MCF 10A (cell line): ENCODE measurements at regions not wholly inside any gene's neighbourhood (a gene's known extent, or its start where the extent isn't known, plus 50 kb on each side); places are given as distances from the start of the nearest gene placed in this dataset.

Experiments
- BruUV-seq: library from RNA; stranded (reverse); fragments of 400-500 nt; replicated peaks from 2 replicates; lab custom pipeline; 2021; lab: Mats Ljungman, UMichigan
- CTCF ChIA-PET: fragments of 300-600 bp; sonication (Branson Sonifier 250); formaldehyde crosslinking; extraction: SDS; loops from one replicate; lab custom pipeline; 2021; ENCODE audit warnings: antibody characterized with exemption, inconsistent platforms; lab: Yijun Ruan, JAX
- POLR2A ChIA-PET: fragments of 300-600, 350-650 bp; sonication (Branson Sonifier 250); formaldehyde crosslinking; extraction: SDS; loops from one replicate; lab custom pipeline; 2020; ENCODE audit warnings: antibody characterized with exemption, inconsistent platforms; lab: Yijun Ruan, JAX
- DNase-seq: peaks from one replicate; pipeline ENCODE4 v3.0.0-alpha.2; 2018; ENCODE audit not compliant: unreplicated experiment
- H3K27ac Mint-ChIP-seq: one replicate; pipeline ENCODE4 v1.8.0; 2022; ENCODE audit warnings: mild to moderate bottlenecking, low read depth, mixed read lengths; ENCODE audit not compliant: unreplicated experiment
- H3K27me3 Mint-ChIP-seq: one replicate; pipeline ENCODE4 v1.8.0; 2022; ENCODE audit warnings: mixed read lengths; ENCODE audit not compliant: insufficient read depth, unreplicated experiment
- H3K36me3 Mint-ChIP-seq: one replicate; pipeline ENCODE4 v1.8.0; 2022; ENCODE audit warnings: mild to moderate bottlenecking, moderate library complexity, mixed read lengths; ENCODE audit not compliant: insufficient read depth, unreplicated experiment
- H3K4me1 Mint-ChIP-seq: one replicate; pipeline ENCODE4 v1.8.0; 2022; ENCODE audit warnings: mixed read lengths; ENCODE audit not compliant: insufficient read depth, unreplicated experiment
- H3K4me3 Mint-ChIP-seq: one replicate; pipeline ENCODE4 v1.8.0; 2022; ENCODE audit warnings: mild to moderate bottlenecking, moderate library complexity, mixed read lengths; ENCODE audit not compliant: unreplicated experiment
- H3K9me3 Mint-ChIP-seq: one replicate; pipeline ENCODE4 v1.8.0; 2022; ENCODE audit warnings: mixed read lengths; ENCODE audit not compliant: unreplicated experiment
- CTCF ChIP-seq: fragments of 200-600 bp; IDR thresholded peaks from one replicate; pipeline ENCODE4 v1.8.0; 2022; ENCODE audit warnings: antibody characterized with exemption, mild to moderate bottlenecking; ENCODE audit not compliant: unreplicated experiment
- intact Hi-C: fragments of 100-400 bp; cut with micrococcal nuclease; formaldehyde crosslinking; loops from 2 replicates; pipeline ENCODE4 v1.14.1; 2022

- Mint-ChIP-seq H3K27ac (no peak overlapping the region), H3K36me3 (no peaks in the 10 kb centered on the region), H3K4me1 (no peaks in the 10 kb centered on the region), H3K9me3 (peaks cover 6% of the 10 kb centered on the region), H3K4me3 (no peak overlapping the region), H3K27me3 (peaks cover 44% of the 10 kb centered on the region)
- POLR2A ChIA-PET: no interaction called here
- intact Hi-C loops: no loop called here
- CTCF ChIA-PET: no interaction called here
- no TSS peak for BruUV-seq
- TF ChIP-seq CTCF: no peak
- DNase-seq: no peak
Measured at GRCh38 chr1:30476476-30476875, 246.9 kb downstream of the MATN1 start.

DNA sequence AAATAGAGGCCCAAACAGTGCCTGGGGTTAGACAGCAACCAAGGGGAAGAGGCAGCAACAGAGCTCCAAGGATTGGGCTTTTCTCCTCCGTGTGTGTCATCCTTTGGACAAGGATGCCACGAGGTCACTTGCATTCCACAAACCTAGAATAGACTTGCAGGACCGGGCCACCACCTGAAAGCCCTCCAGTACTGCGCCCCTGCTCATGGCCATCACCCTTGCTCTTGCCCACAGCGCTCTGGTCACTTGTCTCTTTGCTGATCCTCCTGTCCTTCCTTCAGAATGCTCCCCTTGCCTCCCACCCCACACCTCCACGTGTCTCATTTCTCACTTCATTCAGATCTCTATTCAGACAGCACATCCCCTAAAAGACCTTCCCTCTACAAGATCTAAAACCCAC, 247.4 kb downstream of the MATN1 start:
- no peak overlapping the region for H3K4me3 Mint-ChIP-seq
- TF ChIP-seq CTCF: no peak
- no peak overlapping the region for H3K27ac Mint-ChIP-seq
- intact Hi-C loops: no loop called here
- no TSS peak for BruUV-seq
- DNase-seq: no peak
- H3K27me3 Mint-ChIP-seq: peaks cover 44% of the 10 kb centered on the region
- no peaks in the 10 kb centered on the region for H3K36me3 Mint-ChIP-seq
- no peaks in the 10 kb centered on the region for H3K4me1 Mint-ChIP-seq
- ChIA-PET CTCF (interaction anchor here (0.9 kb wide), 1 partner anchor 49 kb away, joined by 3 read pairs; no protein-coding TSS in a partner anchor), POLR2A (no interaction called here)
- peaks cover 6% of the 10 kb centered on the region for H3K9me3 Mint-ChIP-seq

GRCh38 chr1:30475201-30475600, 248.2 kb downstream of the MATN1 start:
- H3K36me3 Mint-ChIP-seq: no peaks in the 10 kb centered on the region
- H3K9me3 Mint-ChIP-seq: no peaks in the 10 kb centered on the region
- H3K27me3 Mint-ChIP-seq: peaks cover 44% of the 10 kb centered on the region
- CTCF ChIA-PET: interaction anchor here (0.9 kb wide), 1 partner anchor 48 kb away, joined by 3 read pairs; no protein-coding TSS in a partner anchor
- H3K4me1 Mint-ChIP-seq: no peaks in the 10 kb centered on the region
- POLR2A ChIA-PET: no interaction called here
- H3K4me3 Mint-ChIP-seq: no peak overlapping the region
- H3K27ac Mint-ChIP-seq: no peak overlapping the region
- TF ChIP-seq CTCF: no peak
- no peak for DNase-seq
- BruUV-seq: no TSS peak
- intact Hi-C loops: no loop called here

GRCh38 chr1:30474818-30475200, 248.6 kb downstream of the MATN1 start:
- peaks cover 44% of the 10 kb centered on the region for H3K27me3 Mint-ChIP-seq
- POLR2A ChIA-PET: no interaction called here
- intact Hi-C loops: no loop called here
- no peaks in the 10 kb centered on the region for H3K9me3 Mint-ChIP-seq
- CTCF ChIA-PET: no interaction called here
- H3K27ac Mint-ChIP-seq: no peak overlapping the region
- no peak for TF ChIP-seq CTCF
- BruUV-seq: no TSS peak
- H3K4me1 Mint-ChIP-seq: no peaks in the 10 kb centered on the region
- no peak for DNase-seq
- H3K36me3 Mint-ChIP-seq: no peaks in the 10 kb centered on the region
- no peak overlapping the region for H3K4me3 Mint-ChIP-seq
